NCI-H345 treated with DMSO at 0.1 percent for 48 hours (cell line): ENCODE measurements at regions not wholly inside any gene's neighbourhood (a gene's known extent, or its start where the extent isn't known, plus 50 kb on each side); places are given as distances from the start of the nearest gene placed in this dataset.
"Not testable (repeated sequence)": the region's sequence is repeated elsewhere in the genome, so short reads cannot be mapped to it uniquely, and the experiment has no call there.

ENCODE experiments used
- DNase-seq: peaks from one replicate; lab custom pipeline; 2025; ENCODE audit not compliant: unreplicated experiment; lab: John Stamatoyannopoulos, UW

DNA sequence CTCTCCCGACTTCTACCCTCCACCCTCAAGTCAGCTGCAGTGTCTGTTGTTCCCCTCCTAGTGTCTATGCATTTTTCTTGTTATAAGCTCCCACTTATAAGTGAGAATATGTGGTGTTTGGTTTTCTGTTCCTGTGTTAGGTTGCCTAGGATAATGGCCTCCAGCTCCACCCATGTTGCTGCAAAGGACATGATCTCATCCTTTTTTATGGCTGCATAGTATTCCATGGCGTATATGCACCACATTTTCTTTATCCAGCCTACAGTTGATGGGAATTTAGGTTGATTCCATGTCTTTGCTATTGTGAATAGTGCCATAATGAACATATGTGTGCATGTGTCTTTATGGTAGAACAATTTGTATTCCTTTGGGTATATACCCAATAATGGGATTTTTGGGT lies 80.7 kb downstream of the SPTSSA start:
- not testable (repeated sequence) for DNase-seq

GRCh38 chr14:34380471-34380845 lies 81.6 kb downstream of the SPTSSA start:
- DNase-seq: no peak

GRCh38 chr14:34379816-34380470 lies 82.1 kb downstream of the SPTSSA start:
- no peak for DNase-seq

- DNase-seq: no peak
These were observed 85.3 kb downstream of the SPTSSA start for GRCh38 chr14:34376649-34377267.

DNA sequence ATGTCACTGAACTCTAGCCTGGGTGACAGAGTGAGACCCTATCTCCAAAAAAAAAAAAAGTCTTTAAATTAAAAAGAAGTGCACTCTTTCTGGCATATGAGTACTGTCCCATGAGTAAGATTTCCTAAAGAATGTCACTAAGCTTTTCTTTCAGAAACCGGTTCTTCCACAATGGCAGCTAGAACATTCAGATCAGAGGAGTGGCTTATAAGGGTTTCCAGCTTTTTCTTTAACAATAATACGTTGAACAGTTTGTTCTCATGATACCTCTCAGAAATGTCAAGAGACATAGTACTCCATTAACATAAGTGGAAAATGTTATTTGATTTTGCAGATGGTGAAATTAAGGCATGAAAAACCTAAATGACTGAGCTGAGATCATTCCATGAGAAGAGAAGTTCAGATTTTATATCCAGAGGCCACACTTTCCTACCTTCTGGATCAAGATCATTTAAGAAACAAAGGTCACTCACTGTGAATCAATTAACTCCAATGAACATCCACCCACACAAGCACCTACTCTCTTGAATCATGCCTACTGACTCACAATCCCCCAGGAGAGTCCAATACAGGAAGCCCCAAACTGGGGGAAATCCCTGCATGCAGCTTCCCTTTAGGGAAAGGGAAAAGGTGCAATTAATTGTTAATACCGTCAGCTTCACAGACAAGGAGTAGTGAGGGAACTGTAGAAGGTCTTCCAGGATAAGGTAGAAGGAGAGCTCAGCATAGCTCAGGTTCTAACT lies 86.9 kb downstream of the SPTSSA start:
- no peak for DNase-seq

GRCh38 chr14:34373191-34373590 lies 88.8 kb downstream of the SPTSSA start:
- no peak for DNase-seq

GRCh38 chr14:34372786-34373185 lies 89.3 kb downstream of the SPTSSA start:
- DNase-seq: no peak

GRCh38 chr14:34369648-34370030 lies 92.4 kb downstream of the SPTSSA start:
- DNase-seq: no peak

DNA sequence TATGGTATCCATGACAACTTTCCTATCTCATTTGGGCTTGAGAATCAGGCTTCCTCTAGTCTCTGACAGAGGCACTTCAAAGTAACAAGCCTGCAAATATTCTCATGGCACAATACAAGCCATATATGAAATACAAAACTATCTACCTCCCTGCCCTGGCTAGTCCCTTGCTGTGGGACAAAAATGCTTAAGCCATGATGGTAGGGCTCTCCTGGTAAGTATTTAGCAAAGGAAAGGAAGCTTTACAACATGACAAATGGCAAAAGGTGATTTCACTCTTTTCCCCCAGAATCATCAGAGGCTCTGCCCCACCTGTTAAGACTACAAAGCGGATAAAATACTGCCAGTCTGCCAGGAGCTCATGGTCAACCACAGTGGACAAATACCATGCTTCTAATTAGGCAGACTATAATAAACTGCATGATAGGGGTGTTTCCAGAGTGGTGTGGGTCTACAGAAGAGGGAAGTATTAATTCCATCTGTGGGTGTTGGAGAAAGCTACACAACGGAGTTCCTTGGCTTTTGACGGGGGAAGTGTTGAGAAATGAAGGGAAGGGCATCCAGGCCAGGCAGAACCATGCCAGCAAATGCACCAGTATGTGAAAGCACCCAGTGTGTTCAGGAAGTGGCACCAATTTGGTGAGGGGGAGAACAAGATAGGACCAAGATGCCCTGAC lies 92.9 kb downstream of the SPTSSA start:
- no peak for DNase-seq

DNA sequence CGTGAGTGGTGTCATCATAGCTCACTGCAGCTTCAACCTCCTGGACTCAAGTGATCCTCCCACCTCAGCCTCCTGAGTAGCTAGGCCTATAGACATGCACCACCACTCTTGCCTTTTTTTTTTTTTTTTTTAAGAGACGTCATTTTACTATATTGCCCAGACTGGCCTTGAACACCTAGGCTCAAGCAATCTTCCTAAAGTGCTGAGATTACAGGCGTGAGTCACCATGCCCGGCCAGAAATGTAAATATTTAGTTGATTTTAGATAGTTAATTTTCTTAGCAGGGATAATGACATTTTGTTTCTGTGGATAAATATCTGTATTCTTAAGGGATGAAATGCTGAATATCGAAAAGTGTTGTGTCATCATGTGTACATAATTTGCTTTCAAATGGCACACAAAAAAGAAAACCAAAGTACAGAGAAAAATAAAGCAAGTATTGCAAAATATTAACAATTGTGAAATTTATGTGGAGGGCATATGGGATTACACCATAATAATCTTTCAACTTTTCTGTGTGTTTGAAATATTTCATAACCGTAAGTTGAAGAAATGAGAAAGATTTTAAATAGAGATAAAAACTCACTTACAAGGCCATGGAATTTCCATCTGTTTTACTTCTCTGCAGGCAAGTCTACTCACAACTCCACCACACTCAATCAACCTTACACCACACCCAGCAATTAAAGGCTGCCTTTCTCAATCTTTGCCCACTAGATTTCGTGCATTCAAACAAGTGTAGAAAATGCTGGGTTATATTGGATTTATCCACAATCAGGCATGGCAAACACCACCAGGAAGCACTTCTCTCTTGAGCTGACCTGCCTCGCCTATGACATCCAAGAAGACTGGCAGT lies 93.7 kb downstream of the SPTSSA start:
- DNase-seq: no peak

- no peak for DNase-seq
These were observed 96.6 kb downstream of the SPTSSA start for GRCh38 chr14:34365309-34365915.

DNA sequence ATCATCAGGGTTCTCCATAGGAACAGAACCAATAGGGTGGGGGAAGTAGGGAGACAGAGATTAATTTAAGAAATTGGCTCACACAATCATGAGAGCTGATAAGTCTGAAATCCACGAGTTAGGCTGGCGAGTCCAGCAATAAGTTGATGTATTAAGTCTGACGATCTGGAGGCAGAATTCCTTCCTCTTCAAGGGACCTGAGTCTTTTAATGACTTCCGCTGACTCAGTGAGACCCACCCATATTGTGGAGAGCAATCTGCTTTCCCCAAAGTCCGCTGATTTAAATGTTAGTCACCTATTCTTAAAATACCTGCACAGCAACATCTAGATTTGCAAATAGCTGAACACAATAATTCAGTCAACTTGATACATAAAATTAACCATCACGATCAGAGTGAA lies 97.8 kb downstream of the SPTSSA start:
- no peak for DNase-seq

- DNase-seq: no peak
These were observed 98.3 kb downstream of the SPTSSA start for GRCh38 chr14:34363733-34364134.

DNA sequence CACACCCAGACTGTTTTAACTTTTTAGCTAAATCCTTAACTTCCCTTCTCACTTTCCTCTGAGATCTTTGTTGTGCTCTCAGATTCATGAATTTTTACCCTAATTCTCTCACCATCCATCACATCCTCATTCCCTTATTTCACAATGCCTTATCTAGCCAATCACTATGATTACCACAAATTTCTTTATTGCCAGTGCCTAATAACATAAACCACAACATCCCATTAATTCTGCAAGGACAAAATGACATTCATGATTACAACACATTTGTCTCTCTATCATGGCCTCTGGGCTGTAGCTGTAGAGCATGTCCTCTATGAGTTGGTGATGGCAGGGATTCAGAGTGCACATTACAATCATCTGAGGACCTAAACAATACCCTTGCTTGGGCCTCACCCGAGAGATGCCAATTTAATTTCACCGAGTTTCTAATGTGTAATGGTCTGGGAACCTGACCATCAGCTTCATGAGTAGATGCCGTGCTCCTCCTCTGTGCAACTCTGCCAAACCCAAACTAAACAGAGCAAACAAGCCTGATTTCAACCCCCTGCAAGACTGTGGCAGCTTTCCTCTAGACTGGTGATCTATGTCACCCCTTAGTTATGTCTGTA lies 99.3 kb downstream of the SPTSSA start:
- no peak for DNase-seq

DNA sequence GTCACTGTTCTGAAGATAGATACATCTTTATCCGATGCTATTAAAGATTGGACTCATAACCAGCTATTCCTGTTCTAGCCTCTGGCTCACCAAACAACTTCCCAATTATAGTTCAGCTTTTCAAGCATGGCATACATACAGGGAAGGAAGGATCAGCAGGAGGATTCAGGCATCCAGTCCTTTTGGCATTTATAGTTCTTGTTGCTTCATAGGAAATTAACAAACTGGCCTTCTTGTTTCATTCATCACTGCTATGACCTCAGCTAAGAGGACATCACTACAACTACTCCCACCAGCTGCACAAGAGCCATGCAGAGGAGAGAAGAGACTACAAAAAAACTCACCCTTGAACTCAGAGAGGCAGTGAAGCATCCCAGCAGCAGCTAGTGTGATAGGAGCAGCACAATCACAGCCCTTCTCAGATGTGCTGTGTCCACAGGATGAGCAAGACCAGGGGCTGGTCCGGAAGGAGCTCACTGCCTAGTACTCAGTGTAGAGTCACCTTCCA lies 100.5 kb downstream of the SPTSSA start:
- no peak for DNase-seq

DNA sequence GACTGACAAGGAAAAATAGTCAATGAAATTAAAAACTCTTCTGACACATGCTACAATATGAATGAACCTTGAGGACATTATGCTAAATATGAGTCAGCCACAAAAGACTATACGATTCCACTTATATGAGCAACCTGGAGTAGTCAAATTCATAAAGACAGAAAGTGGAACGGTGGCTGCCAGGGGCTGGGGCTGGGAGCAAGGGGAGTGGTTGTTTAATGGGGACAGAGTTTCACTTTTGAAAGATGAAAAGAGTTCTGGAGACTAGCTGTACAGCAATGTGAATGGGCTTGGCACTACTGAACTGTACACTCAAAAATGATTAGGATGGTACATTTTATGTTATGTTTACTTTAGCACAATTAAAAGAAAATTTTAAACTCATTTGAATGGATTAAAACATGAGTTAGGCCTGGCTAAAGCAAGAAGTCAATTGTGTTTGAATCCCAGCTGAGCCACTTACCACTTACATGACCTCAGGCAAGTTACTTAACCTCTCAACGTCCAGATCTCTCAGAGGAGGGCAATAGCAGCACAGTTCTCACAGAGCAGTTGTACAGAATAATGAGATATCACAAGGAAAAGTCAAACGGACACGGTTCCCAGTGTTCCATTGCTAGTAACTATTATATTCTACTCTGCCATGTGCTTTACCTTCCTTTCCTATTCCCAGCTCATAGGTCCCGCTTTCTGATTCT lies 102.5 kb downstream of the SPTSSA start:
- DNase-seq: no peak

GRCh38 chr14:34356264-34356654 lies 105.8 kb downstream of the SPTSSA start:
- no peak for DNase-seq

DNA sequence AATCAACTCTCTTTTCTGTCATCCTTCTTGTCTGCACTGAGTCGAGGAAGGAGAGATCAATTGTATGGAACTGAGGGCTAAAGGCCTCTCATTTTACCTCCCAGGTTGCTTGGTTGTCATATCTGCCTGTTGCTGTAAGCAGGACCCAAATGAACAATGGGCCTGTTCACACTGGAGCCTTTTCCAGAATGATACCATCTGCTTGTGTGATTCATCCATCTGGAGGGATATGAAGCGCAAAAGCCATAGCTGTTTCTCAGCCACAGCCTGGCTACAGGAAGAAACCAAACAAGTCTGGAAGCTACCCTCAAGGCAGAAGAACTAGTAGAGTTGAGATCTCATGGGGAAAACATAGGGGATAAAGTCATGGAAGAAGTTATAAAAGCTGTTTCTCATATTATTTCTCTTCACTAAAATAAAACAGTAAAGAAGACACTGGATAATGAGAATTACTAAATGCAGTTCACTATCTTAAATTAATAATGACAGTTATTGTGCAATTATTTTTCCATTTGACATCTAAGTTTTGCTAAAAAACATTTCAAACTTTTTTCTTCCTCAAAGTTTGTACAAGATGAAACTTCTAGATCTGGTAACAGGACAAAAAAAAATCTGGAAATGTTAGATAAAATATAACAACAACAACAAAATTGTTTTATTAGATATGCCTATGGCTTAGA lies 106.3 kb downstream of the SPTSSA start:
- DNase-seq: no peak

DNA sequence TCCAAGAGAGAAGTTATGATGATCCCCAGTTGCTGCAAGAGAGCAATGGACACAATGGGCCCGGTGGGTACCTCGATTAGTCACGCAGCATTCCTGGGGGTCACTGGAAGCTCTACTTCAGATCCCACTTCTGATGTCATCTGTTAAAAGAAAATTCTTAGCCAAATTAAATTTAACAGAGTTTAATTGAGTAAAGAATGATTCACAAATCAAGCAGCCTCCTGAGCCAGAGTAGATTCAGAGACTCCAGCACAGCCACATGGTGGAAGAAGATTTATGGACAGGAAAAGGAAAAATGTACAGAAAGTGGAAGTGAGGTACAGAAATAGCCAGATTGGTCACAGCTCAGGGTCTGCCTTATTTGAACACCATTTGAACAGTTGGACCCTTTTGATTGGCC lies 107.5 kb downstream of the SPTSSA start:
- DNase-seq: no peak
